ENCODE measurements at regions not wholly inside any gene's neighbourhood (a gene's known extent, or its start where the extent isn't known, plus 50 kb on each side); places are given as distances from the start of the nearest gene placed in this dataset.

- no peak for DNase-seq (ENCODE audit: low read depth)
These were observed 241.8 kb downstream of the ALDH8A1 start for GRCh38 chr6:134708079-134708478.

- DNase-seq (ENCODE audit: low read depth), result no peak
These were observed 242.4 kb downstream of the ALDH8A1 start for GRCh38 chr6:134707342-134708031.

GRCh38 chr6:134706806-134707205, 243.1 kb downstream of the ALDH8A1 start:
- no peak for DNase-seq (ENCODE audit: low read depth)

GRCh38 chr6:134706153-134706552, 243.7 kb downstream of the ALDH8A1 start:
- DNase-seq (ENCODE audit: low read depth), result no peak

GRCh38 chr6:134703206-134703605, 246.7 kb downstream of the ALDH8A1 start:
- no peak for DNase-seq (ENCODE audit: low read depth)

- DNase-seq (ENCODE audit: low read depth), result no peak
These were observed 247.6 kb downstream of the ALDH8A1 start for GRCh38 chr6:134702279-134702678.

- no peak for DNase-seq (ENCODE audit: low read depth)
These were observed 248.6 kb downstream of the ALDH8A1 start for GRCh38 chr6:134701301-134701700.

- DNase-seq (ENCODE audit: low read depth), result no peak
These were observed 251.7 kb downstream of the ALDH8A1 start for GRCh38 chr6:134698228-134698627.

- DNase-seq (ENCODE audit: low read depth), result no peak
These were observed 257.9 kb downstream of the ALDH8A1 start for GRCh38 chr6:134692008-134692407.

GRCh38 chr6:134691180-134691579, 258.7 kb downstream of the ALDH8A1 start:
- DNase-seq (ENCODE audit: low read depth), result no peak

GRCh38 chr6:134690048-134690447, 259.9 kb downstream of the ALDH8A1 start:
- DNase-seq (ENCODE audit: low read depth), result no peak

- no peak for DNase-seq (ENCODE audit: low read depth)
These were observed 260.3 kb downstream of the ALDH8A1 start for GRCh38 chr6:134689641-134690040.

GRCh38 chr6:134689177-134689576, 260.7 kb downstream of the ALDH8A1 start:
- DNase-seq (ENCODE audit: low read depth), result no peak

- no peak for DNase-seq (ENCODE audit: low read depth)
These were observed 263.8 kb downstream of the ALDH8A1 start for GRCh38 chr6:134686071-134686470.

- DNase-seq (ENCODE audit: low read depth), result no peak
These were observed 265.5 kb downstream of the ALDH8A1 start for GRCh38 chr6:134684423-134684795.

GRCh38 chr6:134683783-134684422, 266.0 kb downstream of the ALDH8A1 start:
- no peak for DNase-seq (ENCODE audit: low read depth)

- DNase-seq (ENCODE audit: low read depth), result no peak
These were observed 269.5 kb downstream of the ALDH8A1 start for GRCh38 chr6:134680433-134680832.

- no peak for DNase-seq (ENCODE audit: low read depth)
These were observed 269.9 kb downstream of the ALDH8A1 start for GRCh38 chr6:134680021-134680420.

GRCh38 chr6:134678436-134678889, 271.4 kb downstream of the ALDH8A1 start:
- DNase-seq (ENCODE audit: low read depth), result no peak

- no peak for DNase-seq (ENCODE audit: low read depth)
These were observed 273.3 kb downstream of the ALDH8A1 start for GRCh38 chr6:134676307-134677281.

- no peak for DNase-seq (ENCODE audit: low read depth)
These were observed 274.5 kb downstream of the ALDH8A1 start for GRCh38 chr6:134675110-134676054.

Data from stimulated activated CD8-positive, alpha-beta memory T cell treated with anti-CD3 and anti-CD28 coated beads, Interleukin-12 subunit alpha, Interleukin-12 subunit beta, amount 100 ng/mL, for 1 hour (primary cell).